GM18502 (cell line): ENCODE measurements at regions not wholly inside any gene's neighbourhood (a gene's known extent, or its start where the extent isn't known, plus 50 kb on each side); places are given as distances from the start of the nearest gene placed in this dataset.
"Not testable (repeated sequence)": the region's sequence is repeated elsewhere in the genome, so short reads cannot be mapped to it uniquely, and the experiment has no call there.

Source experiments
- ATAC-seq: cut with Tn5 transposase; IDR thresholded peaks from one replicate; pipeline ENCODE4 v1.9.1; 2021; ENCODE audit warnings: mild to moderate bottlenecking; ENCODE audit not compliant: unreplicated experiment, poor library complexity

- no peak for ATAC-seq
Measured at GRCh38 chr6:106730264-106730663, 100.9 kb downstream of the QRSL1 start.

GRCh38 chr6:106729841-106730240 lies 100.5 kb downstream of the QRSL1 start:
- ATAC-seq, result no peak

GRCh38 chr6:106728296-106728870 lies 99.0 kb downstream of the QRSL1 start:
- ATAC-seq, result no peak

GRCh38 chr6:106727480-106728149 lies 98.2 kb downstream of the QRSL1 start:
- ATAC-seq, result no peak

GRCh38 chr6:106724848-106725247 lies 95.5 kb downstream of the QRSL1 start:
- ATAC-seq, result no peak

- no peak for ATAC-seq
Measured at GRCh38 chr6:106724337-106724736, 95.0 kb downstream of the QRSL1 start.

- not testable (repeated sequence) for ATAC-seq
Measured at GRCh38 chr6:106723419-106723818, 94.0 kb downstream of the QRSL1 start.

- ATAC-seq, result not testable (repeated sequence)
Measured at GRCh38 chr6:106721189-106721588, 91.8 kb downstream of the QRSL1 start.
